ENCODE measurements at regions not wholly inside any gene's neighbourhood (a gene's known extent, or its start where the extent isn't known, plus 50 kb on each side); places are given as distances from the start of the nearest gene placed in this dataset.

- peaks cover 13% of the 10 kb centered on the region; the same call in 1 of the 2 replicates for H3K9me3 ChIP-seq (ENCODE audit: insufficient read depth, low read length)
- no peaks in the 10 kb centered on the region for H4K20me1 ChIP-seq (ENCODE audit: low read depth, low read length)
- no peaks in the 10 kb centered on the region for H3K79me2 ChIP-seq (ENCODE audit: insufficient read depth, low read length)
- H3K9ac ChIP-seq (ENCODE audit: low read length): no peak overlapping the region
- H3K4me2 ChIP-seq (ENCODE audit: low read depth, low read length, poor library complexity, severe bottlenecking): no peak overlapping the region
- H3K27ac ChIP-seq (ENCODE audit: low read depth, low read length): no peak overlapping the region
- TF ChIP-seq EZH2phosphoT487 (conservative IDR thresholded peaks at IDR 0.05; ENCODE audit: low read length) (no peak), CTCF (IDR thresholded peaks at IDR 0.05; ENCODE audit: insufficient read depth, low read length, poor library complexity, severe bottlenecking) (no peak)
- H3K36me3 ChIP-seq (ENCODE audit: low read length): no peaks in the 10 kb centered on the region
- no peaks in the 10 kb centered on the region for H3F3A ChIP-seq (ENCODE audit: insufficient read depth)
- H3K27me3 ChIP-seq (ENCODE audit: low read length): no peaks in the 10 kb centered on the region
- no peak overlapping the region for H3K4me3 ChIP-seq (ENCODE audit: insufficient read depth, low read length, poor library complexity, severe bottlenecking)
- H3K9me2 ChIP-seq (replicated peaks; ENCODE audit: insufficient read depth, low read length): no peaks in the 10 kb centered on the region
- H2AFZ ChIP-seq (ENCODE audit: low read depth, low read length, severe bottlenecking): no peak overlapping the region
Measured at GRCh38 chr12:60644076-60644475, 1048.2 kb downstream of the SLC16A7 start.

GRCh38 chr12:60666895-60667294, 1071.1 kb downstream of the SLC16A7 start:
- Histone ChIP-seq H3K4me2 (ENCODE audit: low read depth, low read length, poor library complexity, severe bottlenecking) (no peak overlapping the region), H3K27ac (ENCODE audit: low read depth, low read length) (no peak overlapping the region), H2AFZ (ENCODE audit: low read depth, low read length, severe bottlenecking) (no peak overlapping the region), H3K9me2 (replicated peaks; ENCODE audit: insufficient read depth, low read length) (no peaks in the 10 kb centered on the region), H4K20me1 (ENCODE audit: low read depth, low read length) (no peaks in the 10 kb centered on the region), H3K27me3 (ENCODE audit: low read length) (no peaks in the 10 kb centered on the region), H3F3A (ENCODE audit: insufficient read depth) (no peaks in the 10 kb centered on the region), H3K9ac (ENCODE audit: low read length) (no peak overlapping the region), H3K79me2 (ENCODE audit: insufficient read depth, low read length) (no peaks in the 10 kb centered on the region), H3K36me3 (ENCODE audit: low read length) (no peaks in the 10 kb centered on the region), H3K4me3 (ENCODE audit: insufficient read depth, low read length, poor library complexity, severe bottlenecking) (no peak overlapping the region), H3K9me3 (ENCODE audit: insufficient read depth, low read length) (no peaks in the 10 kb centered on the region)
- TF ChIP-seq EZH2phosphoT487 (conservative IDR thresholded peaks at IDR 0.05; ENCODE audit: low read length) (no peak), CTCF (IDR thresholded peaks at IDR 0.05; ENCODE audit: insufficient read depth, low read length, poor library complexity, severe bottlenecking) (no peak)

GRCh38 chr12:60672949-60673348, 1077.1 kb downstream of the SLC16A7 start:
- no peaks in the 10 kb centered on the region for H3K79me2 ChIP-seq (ENCODE audit: insufficient read depth, low read length)

More at GRCh38 chr12:60672949-60673348, 1077.1 kb downstream of the SLC16A7 start:
- Histone ChIP-seq H3F3A (ENCODE audit: insufficient read depth) (no peaks in the 10 kb centered on the region), H3K4me2 (ENCODE audit: low read depth, low read length, poor library complexity, severe bottlenecking) (no peak overlapping the region), H3K36me3 (ENCODE audit: low read length) (no peaks in the 10 kb centered on the region), H3K9ac (ENCODE audit: low read length) (no peak overlapping the region), H3K4me3 (ENCODE audit: insufficient read depth, low read length, poor library complexity, severe bottlenecking) (no peak overlapping the region), H3K9me3 (ENCODE audit: insufficient read depth, low read length) (no peaks in the 10 kb centered on the region), H2AFZ (ENCODE audit: low read depth, low read length, severe bottlenecking) (no peak overlapping the region), H4K20me1 (ENCODE audit: low read depth, low read length) (no peaks in the 10 kb centered on the region), H3K27ac (ENCODE audit: low read depth, low read length) (no peak overlapping the region), H3K9me2 (replicated peaks; ENCODE audit: insufficient read depth, low read length) (no peaks in the 10 kb centered on the region), H3K27me3 (ENCODE audit: low read length) (no peaks in the 10 kb centered on the region)
- no peak for TF ChIP-seq CTCF (IDR thresholded peaks at IDR 0.05; ENCODE audit: insufficient read depth, low read length, poor library complexity, severe bottlenecking)
- no peak for TF ChIP-seq EZH2phosphoT487 (conservative IDR thresholded peaks at IDR 0.05; ENCODE audit: low read length)
